ENCODE measurements at regions not wholly inside any gene's neighbourhood (a gene's known extent, or its start where the extent isn't known, plus 50 kb on each side); places are given as distances from the start of the nearest gene placed in this dataset.

GRCh38 chr11:34823197-34823596, 93.0 kb downstream of the APIP start:
- TF ChIP-seq POLR2A (IDR thresholded peaks at IDR 0.05; ENCODE audit: low read length) (no peak), GATA1 (IDR thresholded peaks at IDR 0.05; ENCODE audit: low read depth, low read length) (no peak)
